Heart left ventricle (tissue), 16 donors: ENCODE measurements at regions not wholly inside any gene's neighbourhood (a gene's known extent, or its start where the extent isn't known, plus 50 kb on each side); places are given as distances from the start of the nearest gene placed in this dataset.

ENCODE experiments used
- ATAC-seq, 4 donors: fragments of 200-7000 bp; cut with Tn5 transposase; one replicate each; pipeline ENCODE4 v1.9.1; 2020 to 2022; ENCODE audit warnings: moderate library complexity in 4 of 4, mild to moderate bottlenecking in 3 of 4, moderate number of reproducible peaks in 1 of 4
- DNase-seq, 5 donors: peaks; one replicate each; pipeline ENCODE4 v3.0.0-alpha.2; 2020
- H3K27ac ChIP-seq, 12 donors: fragments of 200-600 bp; sonication (generic) in 4 of 12; one replicate each; pipeline versions ENCODE4 v1.5.0 to v1.8.0; 2016 to 2022; ENCODE audit warnings: mild to moderate bottlenecking in 2 of 12
- H3K27me3 ChIP-seq, 9 donors: fragments of 200-600 bp; sonication (generic) in 2 of 9; one replicate each; pipeline versions ENCODE4 v1.5.1 to v1.8.0; 2016 to 2022; ENCODE audit warnings: mild to moderate bottlenecking in 3 of 9
- H3K36me3 ChIP-seq, 9 donors: fragments of 200-600 bp; sonication (generic) in 2 of 9; one replicate each; pipeline versions ENCODE4 v1.5.0 to v1.8.0; 2018 to 2022; ENCODE audit warnings: mild to moderate bottlenecking in 2 of 9
- H3K4me1 ChIP-seq, 12 donors: fragments of 200-600 bp; sonication (generic) in 4 of 12; one replicate each; pipeline versions ENCODE4 v1.5.0 to v1.8.0; 2016 to 2022; ENCODE audit warnings: mild to moderate bottlenecking in 3 of 12
- H3K4me3 ChIP-seq, 12 donors: fragments of 200-600 bp; sonication (generic) in 4 of 12; one replicate each; pipeline versions ENCODE4 v1.5.0 to v1.8.0; 2017 to 2022; ENCODE audit warnings: mild to moderate bottlenecking in 9 of 12, moderate library complexity in 4 of 12
- H3K9me3 ChIP-seq, 12 donors: fragments of 200-600 bp; sonication (generic) in 4 of 12; one replicate each; pipeline versions ENCODE4 v1.5.0 to v1.8.0; 2016 to 2022; ENCODE audit warnings: mild to moderate bottlenecking in 1 of 12
- CTCF ChIP-seq, 12 donors: fragments of 200-600 bp; sonication (generic) in 4 of 12; IDR thresholded peaks; one replicate each; pipeline versions ENCODE4 v1.5.0 to v1.8.0; 2018 to 2022; ENCODE audit warnings: antibody characterized with exemption in 12 of 12, mild to moderate bottlenecking in 5 of 12
- POLR2A ChIP-seq, 2 donors: fragments of 450-650 bp; IDR thresholded peaks; one replicate each; pipeline ENCODE4 v1.6.1; 2017; ENCODE audit warnings: antibody characterized with exemption in 2 of 2, mild to moderate bottlenecking in 2 of 2, moderate library complexity in 2 of 2
- WGBS, 4 donors: extraction: QIAGEN DNeasy Blood & Tissue Kit in 2 of 4; methylation state at CpG; one replicate each; pipeline versions ENCODE4 v1.1.5 to v1.1.7; 2013 to 2018; 5-methylcytosine and 5-hydroxymethylcytosine counted together
- intact Hi-C, 10 donors: fragments of 100-400 bp; cut with DNase I; formaldehyde crosslinking; loops; one replicate each; pipeline versions ENCODE4 v1.11.1 to v1.14.2; 2022
- donor health status: ischemic (EF 13 %, LVEDD 7.1; RV severe dilation, severe dysfunction).
- donor health status: healthy with polysubstance abuse.
- donor health status: DM: no; HTN: yes; CAD: no.
- donor health status: DM: no; HTN: no; CAD: no.
- donor health status: ischemic (EF 25% LVEDD 6.9; RV normal size, moderate dysfunction).
- donor health status: ischemic (EF 25% LVEDD 5.7; RV mildly dilated, moderate dysfunction).
- donor health status: healthy.
- donor health status: DM: yes; HTN: yes; CAD: no.
- donor health status: ischemic (EF 35%, LVEDD 5.7; RV mildly dilated, moderate dysfunction).
- donor health status: nonischemic (EF 11% LVEDD 7.7; RV severe dilation, severe dysfunction).
- donor health status: DM: yes; HTN: yes; CAD: no.
- donor health status: PGD.
- donor health status: ischemic (EF 29% LVEDD 5.4; RV normal size, mild dysfunction).
- donor health status: nonischemic (EF 23%, LVEDD 6.1; RV moderate dilation, normal function).

- H3K27me3 ChIP-seq, result no peaks in the 10 kb centered on the region
- DNase-seq (no peak), ATAC-seq (no peak)
- WGBS, 4 donors, result 58 to 65% (median 61%) methylated on average over 11 of the region's 11 CpGs
- intact Hi-C loops, result no loop called here
- no peak overlapping the region for H3K27ac ChIP-seq
- H3K4me3 ChIP-seq, result no peak overlapping the region
- H3K9me3 ChIP-seq, result no peaks in the 10 kb centered on the region
- peaks cover 0 to 23% (median 11%) of the 10 kb centered on the region in 12 donors for H3K4me1 ChIP-seq
- H3K36me3 ChIP-seq, result no peaks in the 10 kb centered on the region
- no peak for TF ChIP-seq POLR2A (IDR thresholded peaks at IDR 0.05)
These were observed 491.2 kb downstream of the COG6 start for GRCh38 chr13:40146611-40147117.

GRCh38 chr13:40148101-40148500 lies 492.6 kb downstream of the COG6 start:
- Histone ChIP-seq H3K9me3 (no peaks in the 10 kb centered on the region), H3K36me3 (no peaks in the 10 kb centered on the region), H3K4me1 (peaks cover 0 to 32% (median 11%) of the 10 kb centered on the region in 12 donors), H3K27me3 (no peaks in the 10 kb centered on the region), H3K27ac (no peak overlapping the region), H3K4me3 (no peak overlapping the region)
- intact Hi-C loops, result loop anchor here in 1 of 10 donors (2.0 kb wide), 1 partner anchor 47 kb away; no protein-coding TSS in a partner anchor
- 91 to 95% (median 92%) methylated on average over 4 of the region's 4 CpGs for WGBS, 4 donors
- no peak for TF ChIP-seq CTCF (IDR thresholded peaks at IDR 0.05)
- TF ChIP-seq POLR2A (IDR thresholded peaks at IDR 0.05), result no peak
- no peak for ATAC-seq
- no peak for DNase-seq

GRCh38 chr13:40148742-40149141 lies 493.3 kb downstream of the COG6 start:
- WGBS, 4 donors, result 89 to 95% (median 93%) methylated on average over 1 of the region's 1 CpG
- intact Hi-C loops, result loop anchor here in 1 of 10 donors (2.0 kb wide), 1 partner anchor 46 kb away; no protein-coding TSS in a partner anchor
- TF ChIP-seq CTCF (IDR thresholded peaks at IDR 0.05), result no peak
- no peak for TF ChIP-seq POLR2A (IDR thresholded peaks at IDR 0.05)
- H3K27me3 ChIP-seq, result no peaks in the 10 kb centered on the region
- H3K4me3 ChIP-seq, result no peak overlapping the region
- H3K27ac ChIP-seq, result peak overlapping the region in 8 of 12 donors; percentile 19 to 68 (median 55)
- peaks cover 0 to 32% (median 11%) of the 10 kb centered on the region in 12 donors for H3K4me1 ChIP-seq
- ATAC-seq (no peak), DNase-seq (no peak)
- H3K9me3 ChIP-seq, result no peaks in the 10 kb centered on the region
- no peaks in the 10 kb centered on the region for H3K36me3 ChIP-seq

- H3K36me3 ChIP-seq, result no peaks in the 10 kb centered on the region
- no peaks in the 10 kb centered on the region for H3K9me3 ChIP-seq
- intact Hi-C loops, result loop anchor here in 3 of 10 donors (2.0 to 5.0 kb wide), 2 partner anchors 43 to 45 kb away; no protein-coding TSS in a partner anchor
- no peak overlapping the region for H3K4me3 ChIP-seq
- H3K27me3 ChIP-seq, result no peaks in the 10 kb centered on the region
- peak overlapping the region in 10 of 12 donors; percentile 26 to 68 (median 54) for H3K27ac ChIP-seq
- ATAC-seq (peak; percentile 76 to 90 (median 86)), DNase-seq (peak in 2 of 5 donors; percentile 39 to 40)
- TF ChIP-seq CTCF (IDR thresholded peaks at IDR 0.05) (no peak), POLR2A (IDR thresholded peaks at IDR 0.05) (no peak)
- WGBS, 4 donors, result 39 to 62% (median 41%) methylated on average over 6 of the region's 6 CpGs
- peaks cover 0 to 32% (median 11%) of the 10 kb centered on the region in 12 donors for H3K4me1 ChIP-seq
These were observed 494.3 kb downstream of the COG6 start for GRCh38 chr13:40149611-40150274.
